ENCODE measurements at regions not wholly inside any gene's neighbourhood (a gene's known extent, or its start where the extent isn't known, plus 50 kb on each side); places are given as distances from the start of the nearest gene placed in this dataset.

GRCh38 chr12:67876305-67876915 lies 112.8 kb upstream of the IFNG-AS1 start:
- no peak for TF ChIP-seq TCF12 (IDR thresholded peaks at IDR 0.05)
- no peak for TF ChIP-seq RFX5 (IDR thresholded peaks at IDR 0.05; ENCODE audit: low read length)
- TF ChIP-seq TEAD4 (IDR thresholded peaks at IDR 0.05; ENCODE audit: borderline replicate concordance, insufficient read depth) = no peak
- TF ChIP-seq RAD21 (IDR thresholded peaks at IDR 0.05; ENCODE audit: low read length) = no peak
- no peak for TF ChIP-seq NFIC (IDR thresholded peaks at IDR 0.05; ENCODE audit: borderline replicate concordance)
- no peak for TF ChIP-seq EZH2phosphoT487 (IDR thresholded peaks at IDR 0.05; ENCODE audit: borderline replicate concordance, low read depth)
- no peak for TF ChIP-seq NRF1 (IDR thresholded peaks at IDR 0.05; ENCODE audit: low read depth, low read length)
- TF ChIP-seq IRF3 (IDR thresholded peaks at IDR 0.05; ENCODE audit: low read depth, low read length) = no peak
- TF ChIP-seq ELF1 (IDR thresholded peaks at IDR 0.05) = no peak
- TF ChIP-seq EP300 (IDR thresholded peaks at IDR 0.05; ENCODE audit: borderline replicate concordance in 1 of 2, low read depth in 1 of 2, low read length in 1 of 2) = no peak
- TF ChIP-seq FOXM1 (IDR thresholded peaks at IDR 0.05; ENCODE audit: low read depth) = no peak
- no peak for TF ChIP-seq FOXJ3 (CRISPR knock-in tag; IDR thresholded peaks at IDR 0.05)
- no peak for TF ChIP-seq REST (IDR thresholded peaks at IDR 0.05; ENCODE audit: low read depth, low read length)
- TF ChIP-seq RXRA (IDR thresholded peaks at IDR 0.05; ENCODE audit: borderline replicate concordance, low read depth) = no peak
- TF ChIP-seq MAX (IDR thresholded peaks at IDR 0.05; ENCODE audit: low read depth) = no peak
- no peak for TF ChIP-seq MEF2A (IDR thresholded peaks at IDR 0.05; ENCODE audit: borderline replicate concordance, low read depth)
- no peak overlapping the region for H3K4me3 ChIP-seq (ENCODE audit: low read depth in 2 of 2, low read length in 1 of 2)
- H3K9ac ChIP-seq = no peak overlapping the region
- H3K4me1 ChIP-seq (ENCODE audit: control insufficient read depth in 1 of 2, insufficient read depth in 2 of 2, low read depth in 1 of 2, low read length in 1 of 2) = no peaks in the 10 kb centered on the region
- H3K27me3 ChIP-seq (ENCODE audit: insufficient read depth) = no peaks in the 10 kb centered on the region
- H3K79me2 ChIP-seq (ENCODE audit: insufficient read depth) = no peaks in the 10 kb centered on the region
- H3K9me3 ChIP-seq = no peaks in the 10 kb centered on the region
- H3K4me2 ChIP-seq = no peak overlapping the region
- no peak overlapping the region for H3K27ac ChIP-seq (ENCODE audit: low read depth in 2 of 2, low read length in 1 of 2)
- no peak for DNase-seq
- no peaks in the 10 kb centered on the region for H4K20me1 ChIP-seq (ENCODE audit: insufficient read depth)
- ChIA-PET CTCF (interaction anchor here (0.8 kb wide), 1 partner anchor 65 kb away, joined by 4 read pairs; no protein-coding TSS in a partner anchor), POLR2A (no interaction called here)
- no peaks in the 10 kb centered on the region for H3K9me2 ChIP-seq
- no peaks in the 10 kb centered on the region for H3K36me3 ChIP-seq (replicated peaks in 1 of 2; ENCODE audit: control insufficient read depth in 1 of 2, insufficient read depth in 2 of 2, low read length in 1 of 2)
- no peak overlapping the region for H2AFZ ChIP-seq (ENCODE audit: low read depth)
- H3F3A ChIP-seq (replicated peaks; ENCODE audit: insufficient read depth) = no peaks in the 10 kb centered on the region

Data from SK-N-SH (cell line).